ENCODE measurements at regions not wholly inside any gene's neighbourhood (a gene's known extent, or its start where the extent isn't known, plus 50 kb on each side); places are given as distances from the start of the nearest gene placed in this dataset.

GRCh38 chr5:52603778-52604554 is 183.8 kb upstream of the ITGA1 start:
- TF ChIP-seq, protein P1, sequence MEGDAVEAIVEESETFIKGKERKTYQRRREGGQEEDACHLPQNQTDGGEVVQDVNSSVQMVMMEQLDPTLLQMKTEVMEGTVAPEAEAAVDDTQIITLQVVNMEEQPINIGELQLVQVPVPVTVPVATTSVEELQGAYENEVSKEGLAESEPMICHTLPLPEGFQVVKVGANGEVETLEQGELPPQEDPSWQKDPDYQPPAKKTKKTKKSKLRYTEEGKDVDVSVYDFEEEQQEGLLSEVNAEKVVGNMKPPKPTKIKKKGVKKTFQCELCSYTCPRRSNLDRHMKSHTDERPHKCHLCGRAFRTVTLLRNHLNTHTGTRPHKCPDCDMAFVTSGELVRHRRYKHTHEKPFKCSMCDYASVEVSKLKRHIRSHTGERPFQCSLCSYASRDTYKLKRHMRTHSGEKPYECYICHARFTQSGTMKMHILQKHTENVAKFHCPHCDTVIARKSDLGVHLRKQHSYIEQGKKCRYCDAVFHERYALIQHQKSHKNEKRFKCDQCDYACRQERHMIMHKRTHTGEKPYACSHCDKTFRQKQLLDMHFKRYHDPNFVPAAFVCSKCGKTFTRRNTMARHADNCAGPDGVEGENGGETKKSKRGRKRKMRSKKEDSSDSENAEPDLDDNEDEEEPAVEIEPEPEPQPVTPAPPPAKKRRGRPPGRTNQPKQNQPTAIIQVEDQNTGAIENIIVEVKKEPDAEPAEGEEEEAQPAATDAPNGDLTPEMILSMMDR (IDR thresholded peaks at IDR 0.05; ENCODE audit: low read depth, low read length): no peak
- no peaks in the 10 kb centered on the region for H3K36me3 ChIP-seq

GRCh38 chr5:52605317-52606313 is 182.1 kb upstream of the ITGA1 start:
- Histone ChIP-seq H3K4me3 (no peak overlapping the region), H3K27ac (no peak overlapping the region), H3K36me3 (no peaks in the 10 kb centered on the region), H3K4me1 (ENCODE audit: low read depth) (no peaks in the 10 kb centered on the region), H3K9me3 (ENCODE audit: low read depth) (no peaks in the 10 kb centered on the region), H3K27me3 (no peaks in the 10 kb centered on the region)
- TF ChIP-seq, protein P1 (IDR thresholded peaks at IDR 0.05; ENCODE audit: low read depth, low read length): no peak
- peak in 1 of 2 donors; percentile 5 for DNase-seq (ENCODE audit: low read depth in 1 of 2, low spot score in 1 of 2)

More at GRCh38 chr5:52603778-52604554, 183.8 kb upstream of the ITGA1 start:
- Histone ChIP-seq H3K4me3 (no peak overlapping the region), H3K9me3 (ENCODE audit: low read depth) (no peaks in the 10 kb centered on the region), H3K27ac (no peak overlapping the region), H3K27me3 (no peaks in the 10 kb centered on the region), H3K4me1 (ENCODE audit: low read depth) (no peaks in the 10 kb centered on the region)
- DNase-seq (ENCODE audit: low read depth in 1 of 2, low spot score in 1 of 2): no peak

GRCh38 chr5:52607227-52607824 is 180.4 kb upstream of the ITGA1 start:
- Histone ChIP-seq H3K4me1 (ENCODE audit: low read depth) (no peaks in the 10 kb centered on the region), H3K4me3 (no peak overlapping the region), H3K9me3 (ENCODE audit: low read depth) (no peaks in the 10 kb centered on the region), H3K36me3 (no peaks in the 10 kb centered on the region), H3K27me3 (no peaks in the 10 kb centered on the region), H3K27ac (no peak overlapping the region)
- no peak for DNase-seq (ENCODE audit: low read depth in 1 of 2, low spot score in 1 of 2)
- TF ChIP-seq, protein P1 (IDR thresholded peaks at IDR 0.05; ENCODE audit: low read depth, low read length): no peak

GRCh38 chr5:52620315-52620714 is 167.4 kb upstream of the ITGA1 start:
- no peak for DNase-seq (ENCODE audit: low read depth in 1 of 2, low spot score in 1 of 2)
- no peaks in the 10 kb centered on the region for H3K27me3 ChIP-seq
- H3K27ac ChIP-seq: no peak overlapping the region
- H3K4me3 ChIP-seq: no peak overlapping the region
- H3K36me3 ChIP-seq: no peaks in the 10 kb centered on the region
- H3K4me1 ChIP-seq (ENCODE audit: low read depth): no peaks in the 10 kb centered on the region
- TF ChIP-seq, protein P1 (IDR thresholded peaks at IDR 0.05; ENCODE audit: low read depth, low read length): no peak
- H3K9me3 ChIP-seq (ENCODE audit: low read depth): no peaks in the 10 kb centered on the region

DNA sequence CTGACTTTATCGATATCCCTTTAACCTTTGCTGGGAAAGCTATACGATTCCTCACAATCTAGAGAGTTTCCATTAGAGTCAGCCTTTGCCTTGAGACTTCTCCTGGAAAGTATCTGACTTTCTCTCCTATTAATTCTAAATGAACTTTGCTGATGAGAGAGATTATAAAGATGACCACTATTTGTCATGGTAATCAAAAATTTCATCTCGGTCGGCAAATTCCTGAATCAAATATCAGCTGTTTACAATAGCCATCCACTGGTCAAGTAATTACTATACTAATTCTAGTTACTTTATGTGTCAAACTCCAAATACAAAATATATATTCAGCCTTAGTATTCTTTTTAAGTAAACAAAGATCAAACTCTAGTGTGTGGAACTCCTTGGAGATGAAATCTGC is 164.4 kb upstream of the ITGA1 start:
- no peak overlapping the region for H3K27ac ChIP-seq
- TF ChIP-seq, protein P1 (IDR thresholded peaks at IDR 0.05; ENCODE audit: low read depth, low read length): no peak
- H3K36me3 ChIP-seq: no peaks in the 10 kb centered on the region
- no peaks in the 10 kb centered on the region for H3K27me3 ChIP-seq
- H3K4me1 ChIP-seq (ENCODE audit: low read depth): no peaks in the 10 kb centered on the region
- no peak overlapping the region for H3K4me3 ChIP-seq
- H3K9me3 ChIP-seq (ENCODE audit: low read depth): no peaks in the 10 kb centered on the region
- no peak for DNase-seq (ENCODE audit: low read depth in 1 of 2, low spot score in 1 of 2)

Measured in cardiac muscle cell (in vitro differentiated cells and primary cell).